ENCODE measurements at regions not wholly inside any gene's neighbourhood (a gene's known extent, or its start where the extent isn't known, plus 50 kb on each side); places are given as distances from the start of the nearest gene placed in this dataset.

- TF ChIP-seq CTCF (IDR thresholded peaks at IDR 0.05; ENCODE audit: low read depth, low read length): no peak
- TF ChIP-seq POLR2A (IDR thresholded peaks at IDR 0.05; ENCODE audit: extremely low read depth, insufficient read length): no peak
- TF ChIP-seq MAX (IDR thresholded peaks at IDR 0.05; ENCODE audit: low read depth, low read length): no peak
Measured at GRCh38 chr12:85698937-85699336, 137.3 kb downstream of the RASSF9 start.
